ENCODE measurements at regions not wholly inside any gene's neighbourhood (a gene's known extent, or its start where the extent isn't known, plus 50 kb on each side); places are given as distances from the start of the nearest gene placed in this dataset.

GRCh38 chr15:45858491-45858890 is 223.7 kb downstream of the SQOR start:
- TF ChIP-seq CTCF (IDR thresholded peaks at IDR 0.05) = no peak
- no peak for TF ChIP-seq POLR2A (IDR thresholded peaks at IDR 0.05)

Measured in body of pancreas (tissue), 4 donors.